Breast epithelium (tissue), 4 donors: ENCODE measurements at regions not wholly inside any gene's neighbourhood (a gene's known extent, or its start where the extent isn't known, plus 50 kb on each side); places are given as distances from the start of the nearest gene placed in this dataset.

Source experiments
- DNase-seq, 2 donors: peaks; one replicate each; pipeline ENCODE4 v3.0.0-alpha.2; 2019; ENCODE audit warnings: low spot score in 2 of 2
- H3K27ac ChIP-seq, 2 donors: fragments of 200-600 bp; sonication (generic) in 1 of 2; one replicate each; pipeline ENCODE4 v1.5.1; 2016 to 2019; ENCODE audit warnings: mild to moderate bottlenecking in 1 of 2
- H3K27me3 ChIP-seq, 2 donors: fragments of 200-600 bp; sonication (generic) in 1 of 2; one replicate each; pipeline versions ENCODE4 v1.5.1 to v1.6.0; 2017 to 2019; ENCODE audit warnings: control low read depth in 1 of 2, mild to moderate bottlenecking in 1 of 2
- H3K36me3 ChIP-seq: fragments of 200-600 bp; one replicate; pipeline ENCODE4 v1.5.1; 2019
- H3K4me1 ChIP-seq, 2 donors: fragments of 200-600 bp; sonication (generic); one replicate each; pipeline ENCODE4 v1.5.1; 2016 to 2019; ENCODE audit warnings: control low read depth in 1 of 2
- H3K4me3 ChIP-seq, 3 donors: fragments of 200-600 bp; sonication (generic); 1 replicate in 2 of 3; 2 replicates in 1 of 3; pipeline ENCODE4 v1.5.1; 2016 to 2019; ENCODE audit warnings: mild to moderate bottlenecking in 3 of 3, moderate library complexity in 2 of 3
- H3K9me3 ChIP-seq, 2 donors: fragments of 200-600 bp; sonication (generic) in 1 of 2; one replicate each; pipeline ENCODE4 v1.5.1; 2016 to 2019; ENCODE audit warnings: control low read depth in 1 of 2
- CTCF ChIP-seq, 3 donors: fragments of 450-650 bp; IDR thresholded peaks; one replicate each; pipeline ENCODE4 v1.5.1; 2016 to 2017; ENCODE audit warnings: antibody characterized with exemption in 3 of 3, mild to moderate bottlenecking in 3 of 3, moderate library complexity in 3 of 3
- POLR2A ChIP-seq: fragments of 450-650 bp; IDR thresholded peaks from one replicate; pipeline ENCODE4 v1.6.1; 2016; ENCODE audit warnings: antibody characterized with exemption, mild to moderate bottlenecking, moderate library complexity
- POLR2AphosphoS5 ChIP-seq, 3 donors: sonication (generic); formaldehyde crosslinking; IDR thresholded peaks; one replicate each; pipeline ENCODE4 v1.6.1; 2017; ENCODE audit warnings: antibody characterized with exemption in 3 of 3
- intact Hi-C: fragments of 100-400 bp; cut with DNase I; formaldehyde crosslinking; loops from one replicate; pipeline ENCODE4 v1.15.1; 2023; ENCODE audit warnings: low total_unique reads

GRCh38 chr9:87069690-87070089, 122.4 kb upstream of the GAS1 start:
- no peaks in the 10 kb centered on the region for H3K9me3 ChIP-seq
- no peak overlapping the region for H3K27ac ChIP-seq
- H3K27me3 ChIP-seq = no peaks in the 10 kb centered on the region
- intact Hi-C loops = no loop called here
- no peak overlapping the region for H3K4me3 ChIP-seq
- no peaks in the 10 kb centered on the region for H3K36me3 ChIP-seq
- TF ChIP-seq POLR2A (no peak), POLR2AphosphoS5 (IDR thresholded peaks at IDR 0.05) (no peak), CTCF (IDR thresholded peaks at IDR 0.05) (no peak)
- DNase-seq = no peak
- no peaks in the 10 kb centered on the region for H3K4me1 ChIP-seq

- Histone ChIP-seq H3K27me3 (no peaks in the 10 kb centered on the region), H3K36me3 (no peaks in the 10 kb centered on the region), H3K4me3 (no peak overlapping the region), H3K9me3 (no peaks in the 10 kb centered on the region), H3K27ac (no peak overlapping the region), H3K4me1 (no peaks in the 10 kb centered on the region)
- TF ChIP-seq POLR2A (no peak), POLR2AphosphoS5 (IDR thresholded peaks at IDR 0.05) (no peak), CTCF (IDR thresholded peaks at IDR 0.05) (no peak)
- intact Hi-C loops = no loop called here
- no peak for DNase-seq
Observed at GRCh38 chr9:87070336-87070735, 123.0 kb upstream of the GAS1 start.

GRCh38 chr9:87071473-87071872, 124.2 kb upstream of the GAS1 start:
- Histone ChIP-seq H3K4me3 (no peak overlapping the region), H3K27ac (no peak overlapping the region), H3K36me3 (no peaks in the 10 kb centered on the region), H3K4me1 (no peaks in the 10 kb centered on the region), H3K9me3 (no peaks in the 10 kb centered on the region), H3K27me3 (no peaks in the 10 kb centered on the region)
- TF ChIP-seq POLR2AphosphoS5 (IDR thresholded peaks at IDR 0.05) (no peak), CTCF (IDR thresholded peaks at IDR 0.05) (no peak), POLR2A (no peak)
- intact Hi-C loops = no loop called here
- DNase-seq = no peak

- Histone ChIP-seq H3K36me3 (no peaks in the 10 kb centered on the region), H3K4me3 (no peak overlapping the region), H3K4me1 (no peaks in the 10 kb centered on the region), H3K9me3 (no peaks in the 10 kb centered on the region), H3K27ac (no peak overlapping the region), H3K27me3 (no peaks in the 10 kb centered on the region)
- no peak for DNase-seq
- intact Hi-C loops = no loop called here
- TF ChIP-seq POLR2A = no peak
- TF ChIP-seq POLR2AphosphoS5 (IDR thresholded peaks at IDR 0.05) = no peak
- no peak for TF ChIP-seq CTCF (IDR thresholded peaks at IDR 0.05)
Observed at GRCh38 chr9:87073692-87074091, 126.4 kb upstream of the GAS1 start.

GRCh38 chr9:87075537-87075936, 128.2 kb upstream of the GAS1 start:
- Histone ChIP-seq H3K4me3 (no peak overlapping the region), H3K9me3 (no peaks in the 10 kb centered on the region), H3K27ac (no peak overlapping the region), H3K27me3 (no peaks in the 10 kb centered on the region), H3K4me1 (no peaks in the 10 kb centered on the region), H3K36me3 (no peaks in the 10 kb centered on the region)
- intact Hi-C loops = no loop called here
- no peak for DNase-seq
- TF ChIP-seq CTCF (IDR thresholded peaks at IDR 0.05) (no peak), POLR2AphosphoS5 (IDR thresholded peaks at IDR 0.05) (no peak), POLR2A (no peak)
